A549 (cell line): ENCODE measurements at regions not wholly inside any gene's neighbourhood (a gene's known extent, or its start where the extent isn't known, plus 50 kb on each side); places are given as distances from the start of the nearest gene placed in this dataset.

Source experiments
- ATAC-seq, 2 experiments: fragments of 200-7000 bp in 1 of 2; fragments of >200 bp in 1 of 2; cut with Nextera tagmentation in 1 of 2; cut with Tn5 transposase in 1 of 2; 3 replicates each; pipeline versions ENCODE4 v1.8.0 to v1.9.1; 2018 to 2020; ENCODE audit warnings: mild to moderate bottlenecking in 1 of 2, moderate library complexity in 1 of 2
- CTCF ChIA-PET: fragments of 300-600 bp; sonication (Branson Sonifier 250); formaldehyde crosslinking; extraction: SDS; loops from one replicate; lab custom pipeline; 2021; ENCODE audit warnings: antibody characterized with exemption, inconsistent platforms; lab: Yijun Ruan, JAX
- POLR2A ChIA-PET: fragments of 350-600 bp; formaldehyde crosslinking; extraction: SDS; loops from one replicate; lab custom pipeline; 2021; ENCODE audit warnings: antibody characterized with exemption, inconsistent platforms; lab: Yijun Ruan, JAX
- DNase-seq, 2 experiments: peaks; one replicate each; pipeline versions ENCODE4 v3.0.0 to v3.0.0-alpha.2; 2011 to 2016; ENCODE audit warnings: low read depth in 1 of 2, low spot score in 1 of 2
- FAIRE-seq: peaks from 2 replicates; lab custom pipeline; 2011; peaks lifted over from hg19 to GRCh38; lab: Jason Lieb, UNC
- H3K27ac ChIP-seq, 2 experiments: fragments of >200 bp; sonication (Bioruptor Twin); formaldehyde crosslinking; 3 replicates each; pipeline ENCODE4 v1.5.1; 2016 to 2017
- H3K4me1 ChIP-seq: fragments of >200 bp; sonication (Bioruptor Twin); formaldehyde crosslinking; 3 replicates; pipeline ENCODE4 v1.6.1; 2016
- H3K4me2 ChIP-seq: fragments of >200 bp; sonication (Bioruptor Twin); formaldehyde crosslinking; 3 replicates; pipeline ENCODE4 v1.6.1; 2016
- H3K4me3 ChIP-seq: fragments of >200 bp; sonication (Bioruptor Twin); formaldehyde crosslinking; 3 replicates; pipeline ENCODE4 v1.5.1; 2016
- H3K9me3 ChIP-seq: fragments of >200 bp; sonication (Bioruptor Twin); formaldehyde crosslinking; 3 replicates; pipeline ENCODE4 v1.6.1; 2016
- CBX2 ChIP-seq: fragments of 200-600 bp; sonication (generic); IDR thresholded peaks from 2 replicates; pipeline ENCODE4 v1.6.1; 2016; ENCODE audit warnings: low read depth, mild to moderate bottlenecking, borderline replicate concordance
- CHD4 ChIP-seq: fragments of 200-600 bp; sonication (generic); IDR thresholded peaks from 2 replicates; pipeline ENCODE4 v1.6.1; 2016; ENCODE audit warnings: antibody characterized with exemption, mild to moderate bottlenecking, borderline replicate concordance
- EHF ChIP-seq: fragments of 250-450 bp; sonication (Bioruptor Pico); IDR thresholded peaks from 2 replicates; pipeline ENCODE4 v1.5.0; 2020; ENCODE audit warnings: mild to moderate bottlenecking
- EHMT2 ChIP-seq: fragments of 200-600 bp; sonication (generic); IDR thresholded peaks from 2 replicates; pipeline ENCODE4 v1.6.1; 2016; ENCODE audit warnings: antibody characterized with exemption, low read depth, mild to moderate bottlenecking, moderate library complexity
- EP300 ChIP-seq, 2 experiments: fragments of >200 bp; sonication (Bioruptor Twin); formaldehyde crosslinking; IDR thresholded peaks; 2 replicates in 1 of 2; 3 replicates in 1 of 2; pipeline ENCODE4 v1.6.1; 2016 to 2017
- ESRRA ChIP-seq: fragments of 150-350 bp; IDR thresholded peaks from 2 replicates; pipeline ENCODE4 v1.6.1; 2014; ENCODE audit warnings: mild to moderate bottlenecking, low read length, borderline replicate concordance
- FOSB ChIP-seq: fragments of 250-450 bp; sonication (Bioruptor Pico); IDR thresholded peaks from 2 replicates; pipeline ENCODE4 v1.5.0; 2020; ENCODE audit warnings: mild to moderate bottlenecking, moderate library complexity
- FOSL2 ChIP-seq, 2 experiments: fragments of 450-650 bp in 1 of 2; fragments of >200 bp in 1 of 2; sonication (Bioruptor Twin) in 1 of 2; formaldehyde crosslinking; IDR thresholded peaks; 2 replicates each; pipeline versions ENCODE4 v1.5.0 to v1.6.1; 2016 to 2020; ENCODE audit warnings: mild to moderate bottlenecking in 1 of 2, moderate library complexity in 1 of 2
- GATA3 ChIP-seq: IDR thresholded peaks from 2 replicates; pipeline ENCODE4 v1.6.1; 2012; ENCODE audit warnings: borderline replicate concordance
- HOXA7 ChIP-seq: fragments of 250-450 bp; sonication (Bioruptor Pico); IDR thresholded peaks from 2 replicates; pipeline ENCODE4 v1.5.0; 2020; ENCODE audit warnings: mild to moderate bottlenecking, moderate library complexity
- JUNB ChIP-seq: fragments of >200 bp; sonication (Bioruptor Twin); formaldehyde crosslinking; IDR thresholded peaks from 2 replicates; pipeline ENCODE4 v1.6.1; 2016
- KDM5A ChIP-seq: fragments of 200-600 bp; sonication (generic); IDR thresholded peaks from 2 replicates; pipeline ENCODE4 v1.6.1; 2016; ENCODE audit warnings: antibody characterized with exemption, mild to moderate bottlenecking
- MYC ChIP-seq: IDR thresholded peaks from 2 replicates; pipeline ENCODE4 v1.6.1; 2012; ENCODE audit warnings: mild to moderate bottlenecking, inconsistent platforms, low read length, improper control_type of control experiment, borderline replicate concordance
- NFE2L2 ChIP-seq: fragments of 150-350 bp; conservative IDR thresholded peaks from 2 replicates; pipeline ENCODE4 v1.6.1; 2014; ENCODE audit warnings: low read length
- NPAS2 ChIP-seq: fragments of 250-450 bp; sonication (Bioruptor Pico); IDR thresholded peaks from 2 replicates; pipeline ENCODE4 v1.8.0; 2022; ENCODE audit warnings: mild to moderate bottlenecking, moderate library complexity, borderline replicate concordance
- NR3C1 ChIP-seq: fragments of >200 bp; sonication (Bioruptor Twin); formaldehyde crosslinking; IDR thresholded peaks from 3 replicates; pipeline ENCODE4 v1.6.1; 2017
- PHF8 ChIP-seq: fragments of 200-600 bp; sonication (generic); IDR thresholded peaks from 2 replicates; pipeline ENCODE4 v1.6.1; 2016; ENCODE audit warnings: low read depth, mild to moderate bottlenecking, antibody characterized with exemption, moderate library complexity, borderline replicate concordance
- RCOR1 ChIP-seq: fragments of 150-350 bp; IDR thresholded peaks from 2 replicates; pipeline ENCODE4 v1.6.1; 2014; ENCODE audit warnings: antibody characterized with exemption, low read length, low read depth
- RFX5 ChIP-seq: fragments of 450-650 bp; IDR thresholded peaks from 2 replicates; pipeline ENCODE4 v1.7.1; 2014; ENCODE audit warnings: antibody characterized with exemption, mild to moderate bottlenecking, moderate library complexity
- ZFP36 ChIP-seq: fragments of 450-650 bp; IDR thresholded peaks from 2 replicates; pipeline ENCODE4 v1.6.1; 2014; ENCODE audit warnings: borderline replicate concordance; ENCODE audit not compliant: partially characterized antibody
- ZNF302 ChIP-seq: fragments of 250-450 bp; sonication (Bioruptor Pico); IDR thresholded peaks from 2 replicates; pipeline ENCODE4 v1.9.0; 2021; ENCODE audit warnings: inconsistent platforms, mild to moderate bottlenecking, moderate library complexity
- WGBS: methylation state at CpG from one replicate; pipeline ENCODE4 v1.1.6; 2017; ENCODE audit errors: missing lambda C conversion rate; 5-methylcytosine and 5-hydroxymethylcytosine counted together
- TF ChIP-seq, protein P1 (sequence below): fragments of >200 bp; sonication (Bioruptor Twin); formaldehyde crosslinking; IDR thresholded peaks from 2 replicates; pipeline ENCODE4 v1.6.1; 2016
- TF ChIP-seq, protein P2 (sequence below): fragments of >200 bp; sonication (Bioruptor Twin); formaldehyde crosslinking; IDR thresholded peaks from 3 replicates; pipeline ENCODE4 v1.5.1; 2016
- TF ChIP-seq, protein P3 (sequence below): IDR thresholded peaks from 2 replicates; pipeline ENCODE4 v1.6.1; 2012; ENCODE audit warnings: low read depth, borderline replicate concordance

DNA sequence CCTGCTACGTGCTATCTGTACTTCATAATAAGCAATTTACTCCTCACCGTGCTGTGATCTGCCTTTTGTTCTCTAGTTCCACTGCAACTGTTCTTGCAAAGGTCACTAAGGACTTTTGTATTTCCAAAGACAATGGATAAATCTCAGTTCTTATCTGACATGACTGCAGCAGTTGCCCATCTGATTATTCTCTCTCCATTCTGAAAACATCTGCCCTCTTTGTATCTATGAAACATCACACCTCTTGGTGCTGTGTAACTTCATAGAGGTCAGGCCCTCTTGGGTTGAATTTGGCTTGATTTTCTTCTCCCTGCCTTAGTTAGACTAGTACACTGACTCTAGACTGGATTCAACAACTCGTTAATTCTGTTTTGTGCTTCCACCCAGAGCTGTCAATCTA is 319.6 kb downstream of the BTG1 start:
- no peak overlapping the region for H3K4me2 ChIP-seq
- no peaks in the 10 kb centered on the region for H3K4me1 ChIP-seq
- DNase-seq, result no peak
- ChIA-PET CTCF (interaction anchor here (1.1 to 1.4 kb wide), 2 partner anchors 14 to 15 kb away, joined by 3 read pairs; no protein-coding TSS in a partner anchor), POLR2A (no interaction called here)
- no peak overlapping the region for H3K27ac ChIP-seq
- 57% methylated on average over 3 of the region's 3 CpGs for WGBS
- TF ChIP-seq FOSB (CRISPR knock-in tag), result no peak
- TF ChIP-seq, protein P1, sequence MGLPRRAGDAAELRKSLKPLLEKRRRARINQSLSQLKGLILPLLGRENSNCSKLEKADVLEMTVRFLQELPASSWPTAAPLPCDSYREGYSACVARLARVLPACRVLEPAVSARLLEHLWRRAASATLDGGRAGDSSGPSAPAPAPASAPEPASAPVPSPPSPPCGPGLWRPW, result no peak
- FAIRE-seq, result no peak
- no peaks in the 10 kb centered on the region for H3K9me3 ChIP-seq
- ATAC-seq, result no peak
- no peak overlapping the region for H3K4me3 ChIP-seq

DNA sequence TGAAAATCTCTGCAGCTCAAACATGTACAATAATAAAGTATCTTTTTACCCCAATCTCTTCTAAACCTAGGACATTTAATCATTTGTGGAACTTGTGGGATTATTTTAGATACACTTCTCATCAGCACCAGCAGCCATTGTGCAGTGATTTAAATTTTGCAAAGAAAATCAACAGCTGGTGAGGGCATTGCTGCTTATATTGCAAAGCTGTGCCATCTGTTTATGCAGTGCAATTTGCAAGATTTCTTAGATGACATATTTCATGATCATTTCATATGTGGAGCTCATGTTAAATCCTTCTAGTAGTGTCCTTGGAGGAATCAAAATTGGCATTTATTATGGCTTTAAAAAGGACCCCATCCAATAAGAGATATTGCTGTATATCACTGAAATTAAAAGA is 320.7 kb downstream of the BTG1 start:
- H3K4me2 ChIP-seq, result no peak overlapping the region
- CTCF ChIA-PET, result interaction anchor here (0.6 to 1.3 kb wide), 4 partner anchors 9 to 279 kb away, joined by 3 to 6 read pairs (median 3); no protein-coding TSS in a partner anchor
- no peak overlapping the region for H3K27ac ChIP-seq
- ATAC-seq, result no peak
- H3K4me3 ChIP-seq, result no peak overlapping the region
- H3K4me1 ChIP-seq, result no peaks in the 10 kb centered on the region
- H3K9me3 ChIP-seq, result no peaks in the 10 kb centered on the region
- no peak for FAIRE-seq
- DNase-seq, result no peak
- POLR2A ChIA-PET, result no interaction called here
- TF ChIP-seq PHF8 (no peak), EHMT2 (no peak), EP300 (IDR thresholded peaks at IDR 0.05) (no peak), MYC (no peak), FOSL2 (IDR thresholded peaks at IDR 0.05) (no peak), FOSL2 (CRISPR knock-in tag; IDR thresholded peaks at IDR 0.05) (no peak), JUNB (no peak), ZFP36 (no peak), RCOR1 (no peak), CBX2 (no peak), KDM5A (no peak), RFX5 (no peak), CHD4 (no peak), NFE2L2 (no peak), ESRRA (no peak), EHF (CRISPR knock-in tag) (no peak), NR3C1 (no peak), NPAS2 (no peak), HOXA7 (CRISPR knock-in tag) (no peak)
- TF ChIP-seq, protein P2, sequence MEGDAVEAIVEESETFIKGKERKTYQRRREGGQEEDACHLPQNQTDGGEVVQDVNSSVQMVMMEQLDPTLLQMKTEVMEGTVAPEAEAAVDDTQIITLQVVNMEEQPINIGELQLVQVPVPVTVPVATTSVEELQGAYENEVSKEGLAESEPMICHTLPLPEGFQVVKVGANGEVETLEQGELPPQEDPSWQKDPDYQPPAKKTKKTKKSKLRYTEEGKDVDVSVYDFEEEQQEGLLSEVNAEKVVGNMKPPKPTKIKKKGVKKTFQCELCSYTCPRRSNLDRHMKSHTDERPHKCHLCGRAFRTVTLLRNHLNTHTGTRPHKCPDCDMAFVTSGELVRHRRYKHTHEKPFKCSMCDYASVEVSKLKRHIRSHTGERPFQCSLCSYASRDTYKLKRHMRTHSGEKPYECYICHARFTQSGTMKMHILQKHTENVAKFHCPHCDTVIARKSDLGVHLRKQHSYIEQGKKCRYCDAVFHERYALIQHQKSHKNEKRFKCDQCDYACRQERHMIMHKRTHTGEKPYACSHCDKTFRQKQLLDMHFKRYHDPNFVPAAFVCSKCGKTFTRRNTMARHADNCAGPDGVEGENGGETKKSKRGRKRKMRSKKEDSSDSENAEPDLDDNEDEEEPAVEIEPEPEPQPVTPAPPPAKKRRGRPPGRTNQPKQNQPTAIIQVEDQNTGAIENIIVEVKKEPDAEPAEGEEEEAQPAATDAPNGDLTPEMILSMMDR, result no peak
- TF ChIP-seq, protein P3, sequence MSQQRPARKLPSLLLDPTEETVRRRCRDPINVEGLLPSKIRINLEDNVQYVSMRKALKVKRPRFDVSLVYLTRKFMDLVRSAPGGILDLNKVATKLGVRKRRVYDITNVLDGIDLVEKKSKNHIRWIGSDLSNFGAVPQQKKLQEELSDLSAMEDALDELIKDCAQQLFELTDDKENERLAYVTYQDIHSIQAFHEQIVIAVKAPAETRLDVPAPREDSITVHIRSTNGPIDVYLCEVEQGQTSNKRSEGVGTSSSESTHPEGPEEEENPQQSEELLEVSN, result no peak

DNA sequence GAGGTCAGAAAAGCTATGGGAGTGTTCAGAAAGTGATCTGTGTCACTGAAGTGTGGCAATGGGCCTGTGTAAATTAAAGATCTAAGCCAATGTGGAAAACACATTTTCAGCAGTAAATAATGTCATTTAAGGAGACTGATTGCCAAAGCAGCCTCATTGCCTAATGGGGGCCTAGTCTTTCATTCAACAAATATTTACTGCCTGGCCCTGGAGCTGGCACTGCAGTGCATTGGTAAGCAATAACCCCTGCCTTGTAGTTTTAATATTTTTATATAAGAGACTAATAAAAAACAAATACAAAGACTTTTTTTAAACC is 326.6 kb downstream of the BTG1 start:
- DNase-seq (no peak), FAIRE-seq (no peak), ATAC-seq (no peak)
- H3K4me1 ChIP-seq, result peaks cover 14% of the 10 kb centered on the region; the same call in 2 of the 3 replicates
- H3K4me2 ChIP-seq, result no peak overlapping the region
- ChIA-PET CTCF (interaction anchor here (0.7 kb wide), 1 partner anchor 23 kb away, joined by 3 read pairs; no protein-coding TSS in a partner anchor), POLR2A (no interaction called here)
- H3K4me3 ChIP-seq, result no peak overlapping the region
- H3K9me3 ChIP-seq, result no peaks in the 10 kb centered on the region
- TF ChIP-seq GATA3 (no peak), ZNF302 (CRISPR knock-in tag) (no peak), MYC (no peak)
- H3K27ac ChIP-seq, result no peak overlapping the region
